SK-N-SH (cell line): ENCODE measurements at regions not wholly inside any gene's neighbourhood (a gene's known extent, or its start where the extent isn't known, plus 50 kb on each side); places are given as distances from the start of the nearest gene placed in this dataset.
"Not testable (repeated sequence)": the region's sequence is repeated elsewhere in the genome, so short reads cannot be mapped to it uniquely, and the experiment has no call there.

Experiments
- CTCF ChIA-PET: fragments of 300-600, 350-600 bp; formaldehyde crosslinking; extraction: SDS; loops from one replicate; lab custom pipeline; 2021; lab: Yijun Ruan, JAX
- POLR2A ChIA-PET: fragments of 350-600 bp; sonication (Branson Sonifier 250); formaldehyde crosslinking; extraction: SDS; loops from one replicate; lab custom pipeline; 2020; ENCODE audit warnings: antibody characterized with exemption, inconsistent platforms; lab: Yijun Ruan, JAX
- DNase-seq: peaks from one replicate; pipeline ENCODE4 v3.0.0; 2012
- H2AFZ ChIP-seq: fragments of 200-600 bp; sonication (generic); 2 replicates; pipeline ENCODE4 v1.8.1; 2016; ENCODE audit warnings: antibody characterized with exemption, mild to moderate bottlenecking, low read depth
- H3F3A ChIP-seq: fragments of 200-600 bp; sonication (generic); replicated peaks from 2 replicates; pipeline ENCODE3; 2016; ENCODE audit warnings: antibody characterized with exemption, mild to moderate bottlenecking; ENCODE audit not compliant: insufficient read depth
- H3K27ac ChIP-seq, 2 experiments: fragments of 200-500 bp in 1 of 2; fragments of 200-600 bp in 1 of 2; sonication (Bioruptor generic) in 1 of 2; sonication (generic), shearing (Covaris generic) in 1 of 2; 2 replicates each; pipeline versions ENCODE4 v1.5.1 to v1.6.1; 2014 to 2016; ENCODE audit warnings: low read depth in 2 of 2, inconsistent platforms in 1 of 2, low read length in 1 of 2, mild to moderate bottlenecking in 1 of 2, mixed read lengths in 1 of 2
- H3K27me3 ChIP-seq: fragments of 200-600 bp; sonication (generic), shearing (Covaris generic); 2 replicates; pipeline ENCODE4 v1.6.1; 2016; ENCODE audit warnings: mixed run types; ENCODE audit not compliant: insufficient read depth
- H3K36me3 ChIP-seq, 2 experiments: fragments of 200-500 bp in 1 of 2; fragments of 200-600 bp in 1 of 2; sonication (Bioruptor generic) in 1 of 2; sonication (generic) in 1 of 2; replicated peaks in 1 of 2; 2 replicates each; pipeline versions ENCODE3 to v1.5.1; 2014 to 2016; ENCODE audit warnings: low read length in 1 of 2, mild to moderate bottlenecking in 1 of 2; ENCODE audit not compliant: insufficient read depth in 2 of 2, control insufficient read depth in 1 of 2
- H3K4me1 ChIP-seq, 2 experiments: fragments of 200-500 bp in 1 of 2; fragments of 200-600 bp in 1 of 2; sonication (Bioruptor generic) in 1 of 2; sonication (generic), shearing (Covaris generic) in 1 of 2; 2 replicates each; pipeline versions ENCODE4 v1.5.1 to v1.6.1; 2014 to 2016; ENCODE audit warnings: low read depth in 1 of 2, low read length in 1 of 2, mixed run types in 1 of 2; ENCODE audit not compliant: insufficient read depth in 2 of 2, control insufficient read depth in 1 of 2
- H3K4me2 ChIP-seq: fragments of 200-600 bp; sonication (generic), shearing (Covaris generic); 2 replicates; pipeline ENCODE4 v1.6.1; 2017; ENCODE audit warnings: mixed run types
- H3K4me3 ChIP-seq, 2 experiments: fragments of 200-500 bp in 1 of 2; fragments of 200-600 bp in 1 of 2; sonication (Bioruptor generic) in 1 of 2; sonication (generic), shearing (Covaris generic) in 1 of 2; 2 replicates each; pipeline versions ENCODE4 v1.5.1 to v1.8.1; 2014 to 2016; ENCODE audit warnings: low read depth in 2 of 2, inconsistent platforms in 1 of 2, low read length in 1 of 2, mild to moderate bottlenecking in 1 of 2, mixed read lengths in 1 of 2, moderate library complexity in 1 of 2
- H3K79me2 ChIP-seq: fragments of 200-600 bp; sonication (generic); 2 replicates; pipeline ENCODE4 v1.8.1; 2017; ENCODE audit warnings: mild to moderate bottlenecking; ENCODE audit not compliant: insufficient read depth
- H3K9ac ChIP-seq: fragments of 200-600 bp; sonication (generic); 2 replicates; pipeline ENCODE4 v1.6.1; 2017; ENCODE audit warnings: mixed run types
- H3K9me2 ChIP-seq: fragments of 200-600 bp; sonication (generic); 2 replicates; pipeline ENCODE4 v1.6.1; 2017; ENCODE audit warnings: mixed run types
- H3K9me3 ChIP-seq: fragments of 200-600 bp; sonication (generic); 2 replicates; pipeline ENCODE4 v1.6.1; 2017; ENCODE audit warnings: mixed run types, mild to moderate bottlenecking, moderate library complexity
- H4K20me1 ChIP-seq: fragments of 200-600 bp; sonication (generic); 2 replicates; pipeline ENCODE4 v1.6.1; 2017; ENCODE audit warnings: mild to moderate bottlenecking, mixed run types; ENCODE audit not compliant: insufficient read depth
- EP300 ChIP-seq, 2 experiments: IDR thresholded peaks; 2 replicates each; pipeline versions ENCODE4 v1.4.0 to v1.6.1; 2012; ENCODE audit warnings: borderline replicate concordance in 1 of 2, low read depth in 1 of 2, low read length in 1 of 2
- EZH2phosphoT487 ChIP-seq: fragments of 200-600 bp; sonication (generic); IDR thresholded peaks from 2 replicates; pipeline ENCODE4 v1.6.1; 2017; ENCODE audit warnings: low read depth, mixed run types, mild to moderate bottlenecking, antibody characterized with exemption, moderate library complexity, borderline replicate concordance
- FOSL2 ChIP-seq: IDR thresholded peaks from 2 replicates; pipeline ENCODE4 v1.4.0; 2012; ENCODE audit warnings: low read depth, mild to moderate bottlenecking, moderate library complexity, borderline replicate concordance
- FOXJ3 ChIP-seq: sonication (generic); formaldehyde crosslinking; IDR thresholded peaks from 2 replicates; pipeline ENCODE4 v1.5.1; 2020; ENCODE audit warnings: mild to moderate bottlenecking, missing genetic modification reagents
- FOXM1 ChIP-seq: IDR thresholded peaks from 2 replicates; pipeline ENCODE4 v1.4.0; 2012; ENCODE audit warnings: low read depth, mild to moderate bottlenecking
- GABPA ChIP-seq: IDR thresholded peaks from 2 replicates; pipeline ENCODE4 v1.4.0; 2012; ENCODE audit warnings: low read depth, mild to moderate bottlenecking
- JUND ChIP-seq: IDR thresholded peaks from 2 replicates; pipeline ENCODE4 v1.4.0; 2012
- NFIC ChIP-seq: IDR thresholded peaks from 2 replicates; pipeline ENCODE4 v1.4.0; 2012; ENCODE audit warnings: borderline replicate concordance
- NRF1 ChIP-seq: IDR thresholded peaks from 2 replicates; pipeline ENCODE4 v1.6.1; 2012; ENCODE audit warnings: low read depth, mild to moderate bottlenecking, low read length
- RAD21 ChIP-seq: IDR thresholded peaks from 2 replicates; pipeline ENCODE4 v1.6.1; 2012; ENCODE audit warnings: mild to moderate bottlenecking, low read length
- REST ChIP-seq: IDR thresholded peaks from 2 replicates; pipeline ENCODE4 v1.6.1; 2012; ENCODE audit warnings: mild to moderate bottlenecking, low read depth, low read length, moderate library complexity
- SIN3A ChIP-seq: IDR thresholded peaks from 2 replicates; pipeline ENCODE4 v1.6.1; 2012; ENCODE audit warnings: low read depth, mild to moderate bottlenecking, low read length, moderate library complexity, borderline replicate concordance
- TAF1 ChIP-seq: IDR thresholded peaks from 2 replicates; pipeline ENCODE4 v1.6.1; 2012; ENCODE audit warnings: low read depth, mild to moderate bottlenecking, low read length, moderate library complexity, borderline replicate concordance
- TCF12 ChIP-seq: IDR thresholded peaks from 2 replicates; pipeline ENCODE4 v1.4.0; 2012
- WGBS: methylation state at CpG from one replicate; pipeline ENCODE4 v1.1.6; 2017; ENCODE audit warnings: low lambda C conversion rate; 5-methylcytosine and 5-hydroxymethylcytosine counted together
- TF ChIP-seq, protein P1 (sequence below): IDR thresholded peaks from 2 replicates; pipeline ENCODE4 v1.4.0; 2012; ENCODE audit warnings: low read depth
- TF ChIP-seq, protein P2 (sequence below): fragments of 150-350 bp; IDR thresholded peaks from 2 replicates; pipeline ENCODE4 v1.6.1; 2016; ENCODE audit warnings: mild to moderate bottlenecking, low read depth, low read length

- TF ChIP-seq FOXM1 (no peak), GABPA (no peak), NRF1 (no peak), EP300 (IDR thresholded peaks at IDR 0.05; ENCODE audit: borderline replicate concordance in 1 of 2, low read depth in 1 of 2, low read length in 1 of 2) (no peak)
- TF ChIP-seq, protein P1, sequence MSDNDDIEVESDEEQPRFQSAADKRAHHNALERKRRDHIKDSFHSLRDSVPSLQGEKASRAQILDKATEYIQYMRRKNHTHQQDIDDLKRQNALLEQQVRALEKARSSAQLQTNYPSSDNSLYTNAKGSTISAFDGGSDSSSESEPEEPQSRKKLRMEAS = no peak
Measured at GRCh38 chr20:47905628-47906347, 120.5 kb upstream of the SULF2 start (continued).

DNA sequence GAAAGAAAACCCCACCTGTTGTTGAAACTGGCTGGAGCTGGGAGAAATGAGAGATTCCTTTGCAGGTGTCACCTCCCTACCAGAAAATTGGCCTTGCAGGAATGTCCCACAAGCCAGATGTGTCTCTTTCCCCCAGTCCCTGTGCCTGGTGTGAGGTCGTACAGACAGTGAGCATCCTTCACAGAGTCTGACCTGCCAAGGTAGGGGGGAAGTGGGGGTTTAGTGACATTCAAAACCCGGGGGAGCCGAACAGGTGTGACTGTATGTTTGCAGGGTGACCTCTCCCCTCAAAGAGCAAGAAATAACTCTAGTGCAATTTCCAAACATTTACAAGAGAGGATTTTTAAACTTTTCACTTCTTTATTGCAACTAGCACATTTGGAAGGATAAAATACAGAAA, 117.7 kb upstream of the SULF2 start:
- H2AFZ ChIP-seq, H3K79me2 ChIP-seq, DNase-seq, H3K36me3 ChIP-seq, H3K9me3 ChIP-seq, H3K4me1 ChIP-seq, H3F3A ChIP-seq, H3K27ac ChIP-seq, H3K9me2 ChIP-seq, CTCF ChIA-PET, H3K9ac ChIP-seq, POLR2A ChIA-PET, H4K20me1 ChIP-seq, H3K4me2 ChIP-seq, H3K27me3 ChIP-seq, H3K4me3 ChIP-seq: not testable (repeated sequence)
- 0% methylated on average over 1 of the region's 3 CpGs for WGBS

DNA sequence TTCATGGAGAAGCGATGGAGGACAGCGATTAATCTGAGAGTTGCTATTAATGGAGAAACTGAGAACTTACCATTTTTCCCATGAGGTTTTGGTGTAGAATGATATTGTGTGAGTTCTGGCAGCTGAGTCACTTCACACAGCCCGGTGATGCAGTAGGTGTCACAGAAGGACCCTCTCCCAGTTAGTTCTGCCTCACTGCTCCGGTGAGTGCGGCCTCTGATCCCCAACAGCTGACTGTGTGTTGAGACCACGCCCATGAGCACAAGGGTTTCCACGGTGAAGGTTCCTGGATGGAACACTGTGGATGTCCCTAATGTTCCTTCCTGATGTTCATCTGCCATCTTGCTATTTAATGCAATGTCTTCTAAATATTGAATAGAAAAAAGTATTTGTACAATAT, 114.0 kb upstream of the SULF2 start:
- H3K4me2 ChIP-seq, POLR2A ChIA-PET, H2AFZ ChIP-seq, H3K9ac ChIP-seq, H3K79me2 ChIP-seq, H3K9me2 ChIP-seq, DNase-seq, H4K20me1 ChIP-seq, H3K4me1 ChIP-seq, H3K36me3 ChIP-seq, H3K9me3 ChIP-seq, CTCF ChIA-PET, H3K4me3 ChIP-seq, H3K27me3 ChIP-seq, H3K27ac ChIP-seq, H3F3A ChIP-seq: not testable (repeated sequence)
- WGBS = no CpG with 5 or more reads among the region's 7 CpGs

GRCh38 chr20:47897461-47897860, 112.2 kb upstream of the SULF2 start:
- Histone ChIP-seq H3K27me3 (no peaks in the 10 kb centered on the region), H2AFZ (no peak overlapping the region), H3K79me2 (no peaks in the 10 kb centered on the region), H3K9me3 (no peaks in the 10 kb centered on the region), H3K4me3 (no peak overlapping the region), H3K9ac (no peak overlapping the region), H3F3A (no peaks in the 10 kb centered on the region), H3K36me3 (no peaks in the 10 kb centered on the region), H3K27ac (no peak overlapping the region), H4K20me1 (no peaks in the 10 kb centered on the region), H3K4me2 (no peak overlapping the region), H3K4me1 (no peaks in the 10 kb centered on the region), H3K9me2 (no peaks in the 10 kb centered on the region)
- no peak for DNase-seq
- POLR2A ChIA-PET = no interaction called here
- CTCF ChIA-PET = no interaction called here
- 29% methylated on average over 5 of the region's 11 CpGs for WGBS
- TF ChIP-seq REST (no peak), FOXJ3 (CRISPR knock-in tag) (no peak), FOXM1 (no peak), JUND (no peak), NFIC (no peak), SIN3A (no peak), TAF1 (no peak), TCF12 (no peak), EZH2phosphoT487 (no peak), FOSL2 (no peak), EP300 (IDR thresholded peaks at IDR 0.05; ENCODE audit: borderline replicate concordance in 1 of 2, low read depth in 1 of 2, low read length in 1 of 2) (no peak), RAD21 (no peak)
- TF ChIP-seq, protein P2, sequence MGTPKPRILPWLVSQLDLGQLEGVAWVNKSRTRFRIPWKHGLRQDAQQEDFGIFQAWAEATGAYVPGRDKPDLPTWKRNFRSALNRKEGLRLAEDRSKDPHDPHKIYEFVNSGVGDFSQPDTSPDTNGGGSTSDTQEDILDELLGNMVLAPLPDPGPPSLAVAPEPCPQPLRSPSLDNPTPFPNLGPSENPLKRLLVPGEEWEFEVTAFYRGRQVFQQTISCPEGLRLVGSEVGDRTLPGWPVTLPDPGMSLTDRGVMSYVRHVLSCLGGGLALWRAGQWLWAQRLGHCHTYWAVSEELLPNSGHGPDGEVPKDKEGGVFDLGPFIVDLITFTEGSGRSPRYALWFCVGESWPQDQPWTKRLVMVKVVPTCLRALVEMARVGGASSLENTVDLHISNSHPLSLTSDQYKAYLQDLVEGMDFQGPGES = no peak
